ENCODE measurements at regions not wholly inside any gene's neighbourhood (a gene's known extent, or its start where the extent isn't known, plus 50 kb on each side); places are given as distances from the start of the nearest gene placed in this dataset.

DNA sequence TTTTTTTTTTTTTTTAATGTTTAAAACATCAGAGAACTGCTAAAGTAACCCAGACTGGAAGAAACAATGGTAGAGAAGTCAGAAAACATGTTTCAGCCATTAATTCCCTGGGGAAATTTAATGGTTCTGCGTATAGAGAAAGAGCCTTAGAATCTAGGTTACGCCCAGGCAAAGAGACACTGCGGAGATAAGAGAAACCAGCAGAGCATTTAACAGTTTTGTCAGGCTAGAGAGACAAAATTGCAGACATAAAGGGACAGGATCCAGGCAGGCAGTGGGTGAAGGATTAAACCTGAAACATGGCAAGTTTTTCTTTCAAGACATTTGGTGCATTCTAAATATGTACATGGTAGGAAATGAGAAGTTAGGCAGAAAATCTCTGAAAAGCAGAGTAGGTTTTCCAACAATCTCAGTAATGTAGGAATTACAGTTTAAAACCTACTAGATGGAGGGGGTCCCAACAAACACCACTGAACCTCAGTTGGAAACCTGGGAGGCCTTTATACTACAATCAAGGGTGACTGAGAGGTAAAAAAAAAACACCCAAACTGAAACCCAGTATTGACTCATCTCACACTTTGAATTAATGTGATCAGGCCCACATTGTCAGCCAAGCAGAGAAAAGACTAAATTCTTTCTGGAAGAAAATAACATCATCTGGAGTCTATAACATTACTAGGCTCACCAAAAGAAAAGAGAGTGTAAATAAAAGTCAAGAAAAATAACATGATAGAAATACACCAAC lies 254.2 kb upstream of the NWD2 start:
- no peak for DNase-seq
- Mint-ChIP-seq H3K4me3 (ENCODE audit: unreplicated experiment) (no peak overlapping the region), H3K27ac (ENCODE audit: unreplicated experiment) (peak overlapping the region; percentile 48), H3K27me3 (ENCODE audit: unreplicated experiment) (no peaks in the 10 kb centered on the region), H3K4me1 (ENCODE audit: low read depth, unreplicated experiment) (peaks cover 9% of the 10 kb centered on the region), H3K36me3 (ENCODE audit: unreplicated experiment) (no peaks in the 10 kb centered on the region), H3K9me3 (ENCODE audit: unreplicated experiment) (no peaks in the 10 kb centered on the region)
- TF ChIP-seq, protein P1, sequence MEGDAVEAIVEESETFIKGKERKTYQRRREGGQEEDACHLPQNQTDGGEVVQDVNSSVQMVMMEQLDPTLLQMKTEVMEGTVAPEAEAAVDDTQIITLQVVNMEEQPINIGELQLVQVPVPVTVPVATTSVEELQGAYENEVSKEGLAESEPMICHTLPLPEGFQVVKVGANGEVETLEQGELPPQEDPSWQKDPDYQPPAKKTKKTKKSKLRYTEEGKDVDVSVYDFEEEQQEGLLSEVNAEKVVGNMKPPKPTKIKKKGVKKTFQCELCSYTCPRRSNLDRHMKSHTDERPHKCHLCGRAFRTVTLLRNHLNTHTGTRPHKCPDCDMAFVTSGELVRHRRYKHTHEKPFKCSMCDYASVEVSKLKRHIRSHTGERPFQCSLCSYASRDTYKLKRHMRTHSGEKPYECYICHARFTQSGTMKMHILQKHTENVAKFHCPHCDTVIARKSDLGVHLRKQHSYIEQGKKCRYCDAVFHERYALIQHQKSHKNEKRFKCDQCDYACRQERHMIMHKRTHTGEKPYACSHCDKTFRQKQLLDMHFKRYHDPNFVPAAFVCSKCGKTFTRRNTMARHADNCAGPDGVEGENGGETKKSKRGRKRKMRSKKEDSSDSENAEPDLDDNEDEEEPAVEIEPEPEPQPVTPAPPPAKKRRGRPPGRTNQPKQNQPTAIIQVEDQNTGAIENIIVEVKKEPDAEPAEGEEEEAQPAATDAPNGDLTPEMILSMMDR (IDR thresholded peaks at IDR 0.05; ENCODE audit: partially characterized antibody, unreplicated experiment) = no peak

DNA sequence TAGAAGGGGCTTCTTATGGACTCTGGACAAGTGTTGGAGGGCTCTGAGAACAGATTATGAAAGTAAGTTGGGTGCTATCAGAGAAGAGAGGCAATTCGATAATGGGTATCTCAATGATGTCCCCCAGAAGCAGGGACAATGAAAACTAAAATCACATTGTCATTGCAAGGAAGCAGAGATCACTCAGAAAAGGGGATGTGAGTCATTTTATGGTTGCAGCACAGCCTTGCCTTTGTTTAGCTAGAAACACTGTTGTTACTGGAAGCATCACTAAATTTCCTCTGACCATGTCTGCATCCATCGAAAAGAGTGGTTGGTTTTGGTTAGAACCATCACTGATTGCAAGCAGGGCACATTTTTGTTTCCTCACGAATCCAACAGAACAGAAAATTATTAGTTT lies 246.8 kb upstream of the NWD2 start:
- Mint-ChIP-seq H3K36me3 (ENCODE audit: unreplicated experiment) (no peaks in the 10 kb centered on the region), H3K27ac (ENCODE audit: unreplicated experiment) (no peak overlapping the region), H3K4me3 (ENCODE audit: unreplicated experiment) (no peak overlapping the region), H3K27me3 (ENCODE audit: unreplicated experiment) (no peaks in the 10 kb centered on the region), H3K9me3 (ENCODE audit: unreplicated experiment) (no peaks in the 10 kb centered on the region), H3K4me1 (ENCODE audit: low read depth, unreplicated experiment) (no peaks in the 10 kb centered on the region)
- TF ChIP-seq, protein P1 (IDR thresholded peaks at IDR 0.05; ENCODE audit: partially characterized antibody, unreplicated experiment) = no peak
- DNase-seq = no peak

DNA sequence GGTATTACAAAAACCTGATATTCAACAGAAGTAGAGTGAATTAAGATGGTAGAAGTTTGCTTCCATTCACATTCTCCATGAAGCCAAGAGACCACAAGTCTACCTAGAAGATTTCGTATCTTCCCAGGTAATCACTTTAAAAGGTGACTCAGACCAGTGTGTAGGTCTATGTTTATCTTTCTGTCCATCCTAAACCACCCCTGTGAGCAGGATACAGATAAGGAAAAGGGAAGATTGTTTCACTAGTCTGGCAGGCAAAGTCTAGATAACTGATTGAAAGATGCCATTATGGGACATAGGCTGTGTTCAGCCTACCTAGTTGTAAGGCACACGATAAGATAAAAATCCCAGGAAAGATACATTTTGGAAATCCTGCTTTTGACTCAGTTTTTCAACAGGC lies 244.3 kb upstream of the NWD2 start:
- TF ChIP-seq, protein P1 (IDR thresholded peaks at IDR 0.05; ENCODE audit: partially characterized antibody, unreplicated experiment) = no peak
- Mint-ChIP-seq H3K4me3 (ENCODE audit: unreplicated experiment) (no peak overlapping the region), H3K4me1 (ENCODE audit: low read depth, unreplicated experiment) (no peaks in the 10 kb centered on the region), H3K36me3 (ENCODE audit: unreplicated experiment) (peaks cover 10% of the 10 kb centered on the region), H3K9me3 (ENCODE audit: unreplicated experiment) (no peaks in the 10 kb centered on the region), H3K27me3 (ENCODE audit: unreplicated experiment) (no peaks in the 10 kb centered on the region), H3K27ac (ENCODE audit: unreplicated experiment) (no peak overlapping the region)
- DNase-seq = no peak

DNA sequence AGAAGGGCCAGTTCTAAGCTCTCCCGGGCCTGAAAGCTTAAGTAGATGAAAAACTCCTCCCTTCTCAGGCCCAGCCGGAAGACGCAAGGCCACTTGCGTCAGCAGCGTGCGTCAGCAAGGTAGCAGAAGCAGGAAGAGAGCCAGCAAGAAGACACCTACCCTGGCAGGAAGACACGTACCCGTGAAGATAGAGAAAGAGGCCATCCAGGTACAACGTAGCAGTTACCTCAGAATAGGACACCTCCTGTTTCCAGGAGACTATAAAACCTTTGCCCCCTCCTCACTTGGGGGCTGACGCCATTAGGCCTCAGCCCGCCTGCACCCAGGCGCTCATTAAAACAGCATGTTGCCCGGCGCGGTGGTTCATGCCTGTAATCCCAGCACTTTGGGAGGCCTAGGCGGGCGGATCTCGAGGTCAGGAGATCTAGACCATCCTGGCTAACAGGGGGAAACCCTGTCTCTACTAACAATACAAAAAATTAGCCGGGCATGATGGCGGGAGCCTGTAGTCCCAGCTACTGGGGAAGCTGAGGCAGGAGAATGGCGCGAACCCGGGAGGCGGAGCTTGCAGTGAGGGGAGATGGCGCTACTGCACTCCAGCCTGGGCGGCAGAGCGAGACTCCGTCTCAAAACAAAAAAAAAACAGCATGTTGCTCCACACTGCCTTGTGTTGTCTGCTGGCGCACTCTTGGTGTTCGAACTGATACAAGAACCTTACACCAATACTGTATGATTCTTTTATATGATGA lies 242.7 kb upstream of the NWD2 start:
- Mint-ChIP-seq H3K36me3 (ENCODE audit: unreplicated experiment) (peaks cover 19% of the 10 kb centered on the region), H3K4me3 (ENCODE audit: unreplicated experiment) (no peak overlapping the region), H3K27ac (ENCODE audit: unreplicated experiment) (no peak overlapping the region), H3K9me3 (ENCODE audit: unreplicated experiment) (no peaks in the 10 kb centered on the region), H3K27me3 (ENCODE audit: unreplicated experiment) (no peaks in the 10 kb centered on the region), H3K4me1 (ENCODE audit: low read depth, unreplicated experiment) (no peaks in the 10 kb centered on the region)
- DNase-seq = no peak
- TF ChIP-seq, protein P1 (IDR thresholded peaks at IDR 0.05; ENCODE audit: partially characterized antibody, unreplicated experiment) = no peak

DNA sequence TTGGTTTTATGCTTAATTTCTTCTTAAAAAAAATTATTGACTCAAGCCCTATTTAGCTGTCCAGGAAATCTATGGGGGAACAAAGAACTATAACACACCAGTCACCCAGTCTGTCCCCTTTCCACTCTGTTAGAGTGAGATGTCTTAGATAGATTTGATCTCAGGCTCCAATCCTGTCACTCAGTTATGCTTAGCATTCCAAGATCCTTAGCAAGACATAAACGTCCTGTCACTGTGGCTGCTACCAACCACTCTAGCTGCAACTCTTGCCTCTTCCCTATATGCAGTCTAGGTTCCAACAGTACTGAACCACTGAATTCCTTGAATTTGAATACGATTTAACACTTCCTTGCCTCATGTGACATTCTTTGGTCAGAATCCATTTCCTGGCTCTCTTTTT lies 241.9 kb upstream of the NWD2 start:
- H3K4me1 Mint-ChIP-seq (ENCODE audit: low read depth, unreplicated experiment) = no peaks in the 10 kb centered on the region
- no peak overlapping the region for H3K4me3 Mint-ChIP-seq (ENCODE audit: unreplicated experiment)
- no peak overlapping the region for H3K27ac Mint-ChIP-seq (ENCODE audit: unreplicated experiment)
- no peaks in the 10 kb centered on the region for H3K27me3 Mint-ChIP-seq (ENCODE audit: unreplicated experiment)
- peaks cover 19% of the 10 kb centered on the region for H3K36me3 Mint-ChIP-seq (ENCODE audit: unreplicated experiment)
- TF ChIP-seq, protein P1 (IDR thresholded peaks at IDR 0.05; ENCODE audit: partially characterized antibody, unreplicated experiment) = no peak
- no peak for DNase-seq
- H3K9me3 Mint-ChIP-seq (ENCODE audit: unreplicated experiment) = no peaks in the 10 kb centered on the region
